ENCODE measurements at regions not wholly inside any gene's neighbourhood (a gene's known extent, or its start where the extent isn't known, plus 50 kb on each side); places are given as distances from the start of the nearest gene placed in this dataset.

- no peak for TF ChIP-seq CTCF (IDR thresholded peaks at IDR 0.05; ENCODE audit: unreplicated experiment)
- Mint-ChIP-seq H3K27ac (ENCODE audit: low read depth, unreplicated experiment) (no peak overlapping the region), H3K9me3 (ENCODE audit: unreplicated experiment) (no peaks in the 10 kb centered on the region), H3K36me3 (ENCODE audit: insufficient read depth, unreplicated experiment) (no peaks in the 10 kb centered on the region), H3K4me1 (ENCODE audit: insufficient read depth, unreplicated experiment) (no peaks in the 10 kb centered on the region), H3K27me3 (ENCODE audit: insufficient read depth, unreplicated experiment) (no peaks in the 10 kb centered on the region), H3K4me3 (ENCODE audit: unreplicated experiment) (no peak overlapping the region)
- ChIA-PET POLR2A (no interaction called here), CTCF (no interaction called here)
- BruUV-seq (replicated peaks), result no TSS peak
- DNase-seq (ENCODE audit: unreplicated experiment), result no peak
- intact Hi-C loops (cut with micrococcal nuclease), result no loop called here
These were observed 241.0 kb upstream of the COPS8 start for GRCh38 chr2:236844711-236845110.

- Mint-ChIP-seq H3K27ac (ENCODE audit: low read depth, unreplicated experiment) (no peak overlapping the region), H3K4me1 (ENCODE audit: insufficient read depth, unreplicated experiment) (no peaks in the 10 kb centered on the region), H3K36me3 (ENCODE audit: insufficient read depth, unreplicated experiment) (no peaks in the 10 kb centered on the region), H3K27me3 (ENCODE audit: insufficient read depth, unreplicated experiment) (no peaks in the 10 kb centered on the region), H3K4me3 (ENCODE audit: unreplicated experiment) (no peak overlapping the region), H3K9me3 (ENCODE audit: unreplicated experiment) (no peaks in the 10 kb centered on the region)
- CTCF ChIA-PET, result no interaction called here
- intact Hi-C loops (cut with micrococcal nuclease), result no loop called here
- DNase-seq (ENCODE audit: unreplicated experiment), result no peak
- no TSS peak for BruUV-seq (replicated peaks)
- TF ChIP-seq CTCF (IDR thresholded peaks at IDR 0.05; ENCODE audit: unreplicated experiment), result no peak
- POLR2A ChIA-PET, result no interaction called here
These were observed 238.7 kb upstream of the COPS8 start for GRCh38 chr2:236847023-236847422.

- no peak for DNase-seq (ENCODE audit: unreplicated experiment)
- Mint-ChIP-seq H3K36me3 (ENCODE audit: insufficient read depth, unreplicated experiment) (no peaks in the 10 kb centered on the region), H3K9me3 (ENCODE audit: unreplicated experiment) (no peaks in the 10 kb centered on the region), H3K4me3 (ENCODE audit: unreplicated experiment) (no peak overlapping the region), H3K27me3 (ENCODE audit: insufficient read depth, unreplicated experiment) (no peaks in the 10 kb centered on the region), H3K27ac (ENCODE audit: low read depth, unreplicated experiment) (no peak overlapping the region), H3K4me1 (ENCODE audit: insufficient read depth, unreplicated experiment) (no peaks in the 10 kb centered on the region)
- ChIA-PET POLR2A (no interaction called here), CTCF (no interaction called here)
- intact Hi-C loops (cut with micrococcal nuclease), result no loop called here
- BruUV-seq (replicated peaks), result no TSS peak
- no peak for TF ChIP-seq CTCF (IDR thresholded peaks at IDR 0.05; ENCODE audit: unreplicated experiment)
These were observed 238.0 kb upstream of the COPS8 start for GRCh38 chr2:236847538-236848263.

- intact Hi-C loops (cut with micrococcal nuclease), result no loop called here
- H3K27me3 Mint-ChIP-seq (ENCODE audit: insufficient read depth, unreplicated experiment), result no peaks in the 10 kb centered on the region
- no peaks in the 10 kb centered on the region for H3K4me1 Mint-ChIP-seq (ENCODE audit: insufficient read depth, unreplicated experiment)
- no peaks in the 10 kb centered on the region for H3K36me3 Mint-ChIP-seq (ENCODE audit: insufficient read depth, unreplicated experiment)
- TF ChIP-seq CTCF (IDR thresholded peaks at IDR 0.05; ENCODE audit: unreplicated experiment), result no peak
- CTCF ChIA-PET, result no interaction called here
- DNase-seq (ENCODE audit: unreplicated experiment), result no peak
- BruUV-seq (replicated peaks), result no TSS peak
- H3K27ac Mint-ChIP-seq (ENCODE audit: low read depth, unreplicated experiment), result no peak overlapping the region
- no peaks in the 10 kb centered on the region for H3K9me3 Mint-ChIP-seq (ENCODE audit: unreplicated experiment)
- H3K4me3 Mint-ChIP-seq (ENCODE audit: unreplicated experiment), result no peak overlapping the region
- POLR2A ChIA-PET, result no interaction called here
These were observed 237.2 kb upstream of the COPS8 start for GRCh38 chr2:236848501-236848900.

Measured in MCF 10A (cell line).